ENCODE measurements at regions not wholly inside any gene's neighbourhood (a gene's known extent, or its start where the extent isn't known, plus 50 kb on each side); places are given as distances from the start of the nearest gene placed in this dataset.

GRCh38 chr2:123808243-123808642 lies 216.8 kb upstream of the CNTNAP5 start:
- no peak for TF ChIP-seq CTCF (IDR thresholded peaks at IDR 0.05; ENCODE audit: insufficient read depth, missing control alignments)
- FAIRE-seq = no peak

GRCh38 chr2:123811846-123812245 lies 213.2 kb upstream of the CNTNAP5 start:
- no peak for TF ChIP-seq CTCF (IDR thresholded peaks at IDR 0.05; ENCODE audit: insufficient read depth, missing control alignments)
- FAIRE-seq = no peak
- DNase-seq (ENCODE audit: insufficient read length, low spot score) = no peak

More at GRCh38 chr2:123808243-123808642, 216.8 kb upstream of the CNTNAP5 start:
- DNase-seq (ENCODE audit: insufficient read length, low spot score) = no peak

GRCh38 chr2:123816203-123816602 lies 208.9 kb upstream of the CNTNAP5 start:
- DNase-seq (ENCODE audit: insufficient read length, low spot score) (no peak), FAIRE-seq (no peak)
- TF ChIP-seq CTCF (IDR thresholded peaks at IDR 0.05; ENCODE audit: insufficient read depth, missing control alignments) = no peak

- no peak for FAIRE-seq
Measured at GRCh38 chr2:123816928-123817327, 208.2 kb upstream of the CNTNAP5 start.

GRCh38 chr2:123826729-123827271 lies 198.3 kb upstream of the CNTNAP5 start:
- no peak for TF ChIP-seq CTCF (IDR thresholded peaks at IDR 0.05; ENCODE audit: insufficient read depth, missing control alignments)
- FAIRE-seq (no peak), DNase-seq (ENCODE audit: insufficient read length, low spot score) (no peak)

More at GRCh38 chr2:123816928-123817327, 208.2 kb upstream of the CNTNAP5 start:
- no peak for TF ChIP-seq CTCF (IDR thresholded peaks at IDR 0.05; ENCODE audit: insufficient read depth, missing control alignments)
- no peak for DNase-seq (ENCODE audit: insufficient read length, low spot score)

GRCh38 chr2:123839326-123839725 lies 185.8 kb upstream of the CNTNAP5 start:
- TF ChIP-seq CTCF (IDR thresholded peaks at IDR 0.05; ENCODE audit: insufficient read depth, missing control alignments) = no peak
- DNase-seq (ENCODE audit: insufficient read length, low spot score) = no peak
- no peak for FAIRE-seq

GRCh38 chr2:123840016-123840415 lies 185.1 kb upstream of the CNTNAP5 start:
- FAIRE-seq (no peak), DNase-seq (ENCODE audit: insufficient read length, low spot score) (no peak)
- no peak for TF ChIP-seq CTCF (IDR thresholded peaks at IDR 0.05; ENCODE audit: insufficient read depth, missing control alignments)

Measured in D721Med (cell line).